Kidney capillary endothelial cell (primary cell): ENCODE measurements at regions not wholly inside any gene's neighbourhood (a gene's known extent, or its start where the extent isn't known, plus 50 kb on each side); places are given as distances from the start of the nearest gene placed in this dataset.

Experiments used
- DNase-seq: peaks from one replicate; pipeline ENCODE4 v3.0.0-alpha.2; 2018; ENCODE audit warnings: low spot score

- DNase-seq, result no peak
Observed at GRCh38 chr2:48258481-48259149, 55.9 kb upstream of the FOXN2 start.

- no peak for DNase-seq
Observed at GRCh38 chr2:48259811-48260210, 54.7 kb upstream of the FOXN2 start.

GRCh38 chr2:48264627-48265026 is 49.9 kb upstream of the FOXN2 start:
- no peak for DNase-seq
